Retinal pigment epithelial cell (primary cell): ENCODE measurements at regions not wholly inside any gene's neighbourhood (a gene's known extent, or its start where the extent isn't known, plus 50 kb on each side); places are given as distances from the start of the nearest gene placed in this dataset.

ENCODE experiments used
- DNase-seq: peaks from one replicate; pipeline ENCODE4 v3.0.0-alpha.2; 2010; ENCODE audit warnings: low read depth
- H3K4me3 ChIP-seq: 2 replicates; pipeline ENCODE4 v1.5.1; 2011; ENCODE audit warnings: mild to moderate bottlenecking, low read length, control low read depth, moderate library complexity
- CTCF ChIP-seq: conservative IDR thresholded peaks from 2 replicates; pipeline ENCODE4 v1.5.1; 2011; ENCODE audit warnings: low read depth, low read length, control low read depth, inconsistent platforms

DNA sequence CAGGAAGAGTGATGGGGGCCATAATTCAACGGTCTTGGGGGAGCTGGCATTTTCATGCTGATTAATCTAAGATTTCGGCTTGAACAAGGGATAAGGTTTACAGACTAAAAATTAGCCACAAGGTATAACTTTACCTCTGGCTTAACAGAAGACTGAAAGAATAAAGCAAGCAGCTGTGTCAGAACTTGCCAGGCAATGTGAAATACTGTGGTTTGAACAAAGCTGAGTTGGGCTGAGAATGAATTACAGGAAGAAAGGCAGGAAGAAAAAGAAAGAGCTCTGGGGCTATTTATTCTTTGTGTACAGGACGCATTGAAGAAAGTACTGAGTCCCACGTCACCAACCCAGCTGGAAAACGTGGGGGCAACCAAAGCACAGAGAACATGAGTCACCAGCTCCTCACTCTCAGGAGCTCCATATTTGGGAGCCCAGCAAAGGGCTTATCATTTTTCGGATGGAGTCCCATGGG, 121.5 kb upstream of the NEDD9 start:
- no peak for TF ChIP-seq CTCF
- H3K4me3 ChIP-seq = no peak overlapping the region
- DNase-seq = no peak

DNA sequence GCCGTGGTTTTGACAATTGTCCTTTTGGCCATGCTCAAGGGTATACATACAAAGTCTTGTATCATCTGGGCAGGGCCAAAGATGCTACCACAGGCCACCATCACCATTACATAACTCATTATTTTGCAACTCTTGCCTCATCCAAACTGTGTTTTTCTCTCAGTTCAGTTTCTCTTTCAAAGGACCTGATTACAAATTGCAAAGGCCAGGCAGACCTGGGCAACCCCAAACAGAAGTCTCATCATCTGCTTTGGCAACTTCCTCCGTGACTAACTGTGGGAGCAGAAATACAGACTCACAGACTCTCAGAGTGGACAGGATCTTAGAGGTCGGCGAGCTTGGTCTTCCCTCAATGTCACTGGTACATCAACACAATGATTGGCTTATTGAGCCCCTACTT, 117.8 kb upstream of the NEDD9 start:
- no peak for TF ChIP-seq CTCF
- DNase-seq = no peak
- H3K4me3 ChIP-seq = no peak overlapping the region

DNA sequence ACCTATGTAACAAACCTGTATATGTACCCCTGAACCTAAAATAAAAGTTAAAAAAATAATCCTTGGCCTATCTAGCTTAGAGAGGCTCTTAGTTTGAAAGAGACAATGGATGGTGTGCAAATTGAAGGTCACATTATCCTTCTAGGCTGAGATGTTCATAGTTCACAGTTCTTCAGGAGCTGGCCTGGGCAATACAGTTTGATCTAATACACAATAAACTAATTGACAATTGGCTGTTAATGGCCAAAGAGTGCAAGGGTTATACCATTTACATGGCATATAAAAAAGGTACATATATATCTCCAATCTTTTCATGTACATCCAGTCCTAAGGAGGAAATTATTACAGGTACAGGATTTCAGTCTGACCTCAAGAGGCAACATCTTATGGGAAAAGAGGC, 117.4 kb upstream of the NEDD9 start:
- no peak overlapping the region for H3K4me3 ChIP-seq
- DNase-seq = no peak
- no peak for TF ChIP-seq CTCF

DNA sequence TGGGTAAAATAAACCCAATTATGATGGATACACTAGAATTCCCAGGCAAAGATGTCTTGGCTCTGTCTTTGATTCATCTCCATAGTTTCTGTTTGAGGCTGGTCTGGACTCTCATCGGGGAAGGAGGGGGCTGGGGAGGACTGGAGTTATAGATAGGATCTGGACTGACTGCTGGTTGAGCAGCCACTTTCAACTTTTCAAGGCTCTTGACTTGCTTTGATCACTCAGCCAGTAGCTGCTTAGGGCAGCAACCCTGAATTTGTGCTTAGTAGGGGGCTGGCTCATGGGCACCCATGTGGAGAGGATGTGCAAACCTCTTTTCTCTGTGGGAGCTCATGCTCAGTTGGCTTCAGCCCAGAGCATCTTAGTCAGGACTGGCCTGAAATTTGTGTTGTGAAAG, 114.0 kb upstream of the NEDD9 start:
- H3K4me3 ChIP-seq = no peak overlapping the region
- DNase-seq = no peak
- no peak for TF ChIP-seq CTCF

GRCh38 chr6:11345536-11345935, 113.1 kb upstream of the NEDD9 start:
- no peak for TF ChIP-seq CTCF
- no peak overlapping the region for H3K4me3 ChIP-seq
- DNase-seq = no peak

- H3K4me3 ChIP-seq = no peak overlapping the region
- DNase-seq = no peak
- no peak for TF ChIP-seq CTCF
Measured at GRCh38 chr6:11343963-11344723, 111.7 kb upstream of the NEDD9 start.

DNA sequence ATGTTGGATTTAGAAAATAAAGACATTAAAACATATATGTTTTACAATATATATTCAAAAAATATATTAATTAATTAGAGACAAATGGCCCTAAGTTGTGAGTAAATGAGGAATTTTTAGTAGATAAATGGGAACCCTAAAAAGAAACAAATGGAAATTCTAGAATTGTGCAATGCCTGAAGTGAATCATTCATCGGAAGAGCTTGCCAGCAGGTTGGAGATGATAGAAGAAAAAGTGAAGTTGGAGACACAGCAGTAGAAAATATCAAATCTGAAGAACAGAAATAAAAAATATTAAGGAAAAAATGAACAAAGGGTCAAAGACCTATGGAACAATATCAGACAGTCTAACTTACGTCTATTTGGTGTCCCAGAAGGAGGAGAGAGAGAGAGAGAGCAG, 109.4 kb upstream of the NEDD9 start:
- no peak for TF ChIP-seq CTCF
- H3K4me3 ChIP-seq = no peak overlapping the region
- no peak for DNase-seq
